ENCODE measurements at regions not wholly inside any gene's neighbourhood (a gene's known extent, or its start where the extent isn't known, plus 50 kb on each side); places are given as distances from the start of the nearest gene placed in this dataset.

- no peak for DNase-seq
Measured at GRCh38 chr9:88033359-88033702, 59.0 kb upstream of the CDK20 start.

- no peak for DNase-seq
Measured at GRCh38 chr9:88028338-88028737, 54.0 kb upstream of the CDK20 start.

- no peak for DNase-seq
Measured at GRCh38 chr9:88026118-88026479, 51.8 kb upstream of the CDK20 start.

- no peak for DNase-seq
Measured at GRCh38 chr9:88025411-88026117, 51.2 kb upstream of the CDK20 start.

GRCh38 chr9:88024896-88025295, 50.6 kb upstream of the CDK20 start:
- no peak for DNase-seq

Data from activated effector memory CD4-positive, alpha-beta T cell treated with anti-CD3 and anti-CD28 coated beads, Interleukin-2, amount 50 U/mL, for 16 hours (primary cell).